ENCODE measurements at regions not wholly inside any gene's neighbourhood (a gene's known extent, or its start where the extent isn't known, plus 50 kb on each side); places are given as distances from the start of the nearest gene placed in this dataset.

- TF ChIP-seq CTCF (conservative IDR thresholded peaks at IDR 0.05; ENCODE audit: low read depth, low read length) (no peak), EZH2phosphoT487 (IDR thresholded peaks at IDR 0.05; ENCODE audit: borderline replicate concordance, low read length) (no peak)
Observed at GRCh38 chr13:85262499-85262898, 536.7 kb downstream of the SLITRK6 start.
